Naive thymus-derived CD8-positive, alpha-beta T cell (primary cell): ENCODE measurements at regions not wholly inside any gene's neighbourhood (a gene's known extent, or its start where the extent isn't known, plus 50 kb on each side); places are given as distances from the start of the nearest gene placed in this dataset.

Experiments
- ATAC-seq, 2 donors: fragments of 150-1000 bp; cut with Tn5 transposase in 1 of 2; sonication (Bioruptor Pico), chemical (Tn5 transposase) in 1 of 2; 1 replicate in 1 of 2; 2 replicates in 1 of 2; pipeline ENCODE4 v1.10.0; 2021; ENCODE audit warnings: mild to moderate bottlenecking in 2 of 2, moderate library complexity in 2 of 2
- POLR2A ChIA-PET: fragments of 350-600 bp; sonication (Branson Sonifier 250); formaldehyde crosslinking; loops from one replicate; lab custom pipeline; 2021; ENCODE audit warnings: antibody characterized with exemption; lab: Charles Lee
- DNase-seq, 10 donors: peaks; one replicate each; pipeline versions ENCODE4 v3.0.0 to v3.0.0-alpha.2; 2020 to 2022
- H3K27ac Mint-ChIP-seq, 10 donors: one replicate each; pipeline ENCODE4 v1.8.0; 2020 to 2022; ENCODE audit warnings: mild to moderate bottlenecking in 10 of 10, mixed read lengths in 10 of 10, moderate library complexity in 4 of 10, inconsistent platforms in 1 of 10
- H3K27me3 Mint-ChIP-seq, 5 donors: one replicate each; pipeline ENCODE4 v1.8.0; 2021 to 2022; ENCODE audit warnings: mixed read lengths in 5 of 5
- H3K36me3 Mint-ChIP-seq, 3 donors: one replicate each; pipeline ENCODE4 v1.8.0; 2020 to 2022; ENCODE audit warnings: mixed read lengths in 3 of 3, mild to moderate bottlenecking in 2 of 3, inconsistent platforms in 1 of 3
- H3K4me1 Mint-ChIP-seq, 4 donors: one replicate each; pipeline ENCODE4 v1.8.0; 2021 to 2022; ENCODE audit warnings: mixed read lengths in 4 of 4
- H3K4me3 Mint-ChIP-seq, 10 donors: one replicate each; pipeline ENCODE4 v1.8.0; 2020 to 2022; ENCODE audit warnings: mild to moderate bottlenecking in 10 of 10, mixed read lengths in 10 of 10, moderate library complexity in 6 of 10, inconsistent platforms in 1 of 10
- H3K9me3 Mint-ChIP-seq, 9 donors: one replicate each; pipeline ENCODE4 v1.8.0; 2020 to 2022; ENCODE audit warnings: mixed read lengths in 9 of 9, mild to moderate bottlenecking in 3 of 9, inconsistent platforms in 1 of 9, moderate library complexity in 1 of 9

- H3K9me3 Mint-ChIP-seq = peaks cover 0 to 13% (median 2%) of the 10 kb centered on the region in 9 donors
- POLR2A ChIA-PET = no interaction called here
These were observed 71.4 kb upstream of the CDH20 start for GRCh38 chr18:61261870-61262269.

GRCh38 chr18:61272793-61273192 lies 60.4 kb upstream of the CDH20 start:
- ATAC-seq = no peak
- Mint-ChIP-seq H3K4me1 (no peaks in the 10 kb centered on the region), H3K27me3 (no peaks in the 10 kb centered on the region), H3K27ac (no peak overlapping the region), H3K9me3 (peaks cover 0 to 8% (median 4%) of the 10 kb centered on the region in 9 donors), H3K4me3 (no peak overlapping the region), H3K36me3 (no peaks in the 10 kb centered on the region)
- no peak for DNase-seq
- POLR2A ChIA-PET = no interaction called here

More at GRCh38 chr18:61261870-61262269, 71.4 kb upstream of the CDH20 start:
- H3K4me1 Mint-ChIP-seq = no peaks in the 10 kb centered on the region
- ATAC-seq = no peak
- H3K36me3 Mint-ChIP-seq = no peaks in the 10 kb centered on the region
- H3K4me3 Mint-ChIP-seq = no peak overlapping the region
- no peaks in the 10 kb centered on the region for H3K27me3 Mint-ChIP-seq
- DNase-seq = no peak
- H3K27ac Mint-ChIP-seq = no peak overlapping the region

GRCh38 chr18:61273533-61273932 lies 59.7 kb upstream of the CDH20 start:
- Mint-ChIP-seq H3K27me3 (no peaks in the 10 kb centered on the region), H3K4me3 (no peak overlapping the region), H3K27ac (no peak overlapping the region), H3K36me3 (no peaks in the 10 kb centered on the region), H3K9me3 (peaks cover 0 to 8% (median 4%) of the 10 kb centered on the region in 9 donors), H3K4me1 (no peaks in the 10 kb centered on the region)
- DNase-seq (no peak), ATAC-seq (no peak)
- POLR2A ChIA-PET = no interaction called here

- H3K27me3 Mint-ChIP-seq = no peaks in the 10 kb centered on the region
- DNase-seq = no peak
- no peak overlapping the region for H3K27ac Mint-ChIP-seq
- ATAC-seq = no peak
- POLR2A ChIA-PET = no interaction called here
- H3K36me3 Mint-ChIP-seq = no peaks in the 10 kb centered on the region
- H3K4me1 Mint-ChIP-seq = no peaks in the 10 kb centered on the region
- H3K9me3 Mint-ChIP-seq = peaks cover 2 to 10% (median 4%) of the 10 kb centered on the region in 9 donors
- no peak overlapping the region for H3K4me3 Mint-ChIP-seq
These were observed 58.7 kb upstream of the CDH20 start for GRCh38 chr18:61274416-61274960.

GRCh38 chr18:61277808-61278207 lies 55.4 kb upstream of the CDH20 start:
- Mint-ChIP-seq H3K36me3 (no peaks in the 10 kb centered on the region), H3K27ac (no peak overlapping the region), H3K4me3 (no peak overlapping the region), H3K9me3 (peaks cover 4 to 30% (median 11%) of the 10 kb centered on the region in 9 donors), H3K27me3 (peaks cover 0 to 4% (median 0%) of the 10 kb centered on the region in 5 donors), H3K4me1 (no peaks in the 10 kb centered on the region)
- ATAC-seq (no peak), DNase-seq (no peak)
- POLR2A ChIA-PET = no interaction called here

- peaks cover 4 to 22% (median 8%) of the 10 kb centered on the region in 9 donors for H3K9me3 Mint-ChIP-seq
- H3K4me3 Mint-ChIP-seq = no peak overlapping the region
- no peak overlapping the region for H3K27ac Mint-ChIP-seq
- H3K27me3 Mint-ChIP-seq = peaks cover 0 to 4% (median 0%) of the 10 kb centered on the region in 5 donors
- ATAC-seq (no peak), DNase-seq (no peak)
- H3K4me1 Mint-ChIP-seq = no peaks in the 10 kb centered on the region
- POLR2A ChIA-PET = no interaction called here
- no peaks in the 10 kb centered on the region for H3K36me3 Mint-ChIP-seq
These were observed 51.8 kb upstream of the CDH20 start for GRCh38 chr18:61281431-61281830.

- Mint-ChIP-seq H3K4me3 (no peak overlapping the region), H3K9me3 (peaks cover 4 to 23% (median 8%) of the 10 kb centered on the region in 9 donors), H3K4me1 (no peaks in the 10 kb centered on the region), H3K27me3 (peaks cover 0 to 4% (median 0%) of the 10 kb centered on the region in 5 donors), H3K36me3 (no peaks in the 10 kb centered on the region), H3K27ac (no peak overlapping the region)
- POLR2A ChIA-PET = no interaction called here
- ATAC-seq = no peak
- DNase-seq = no peak
These were observed 50.3 kb upstream of the CDH20 start for GRCh38 chr18:61282926-61283325.
